Gastrocnemius medialis (tissue), 4 donors: ENCODE measurements at regions not wholly inside any gene's neighbourhood (a gene's known extent, or its start where the extent isn't known, plus 50 kb on each side); places are given as distances from the start of the nearest gene placed in this dataset.

Experiments used
- CTCF ChIP-seq, 5 experiments: fragments of 450-650 bp in 3 of 5; fragments of 200-600 bp in 2 of 5; sonication (generic) in 2 of 5; IDR thresholded peaks in 4 of 5; conservative IDR thresholded peaks in 1 of 5; 1 replicate in 4 of 5; 2 replicates in 1 of 5; pipeline ENCODE4 v1.5.1; 2016 to 2019; ENCODE audit warnings: antibody characterized with exemption in 5 of 5, mild to moderate bottlenecking in 3 of 5, moderate library complexity in 3 of 5
- POLR2A ChIP-seq, 2 donors: fragments of 450-650 bp; IDR thresholded peaks; one replicate each; pipeline ENCODE4 v1.6.1; 2017; ENCODE audit warnings: antibody characterized with exemption in 2 of 2, mild to moderate bottlenecking in 2 of 2, moderate library complexity in 2 of 2

- TF ChIP-seq POLR2A (IDR thresholded peaks at IDR 0.05) (no peak), CTCF (IDR thresholded peaks at IDR 0.05 in 4 of 5, conservative IDR thresholded peaks at IDR 0.05 in 1 of 5) (no peak)
Measured at GRCh38 chr3:22007368-22007767, 256.4 kb upstream of the ZNF385D start.
